Mesothelial cell of epicardium (in vitro differentiated cells): ENCODE measurements at regions not wholly inside any gene's neighbourhood (a gene's known extent, or its start where the extent isn't known, plus 50 kb on each side); places are given as distances from the start of the nearest gene placed in this dataset.

Source experiments
- DNase-seq, 2 experiments: peaks; one replicate each; pipeline ENCODE4 v3.0.0; 2021; ENCODE audit warnings: low spot score in 2 of 2; ENCODE audit not compliant: unreplicated experiment in 2 of 2
- H3K27ac Mint-ChIP-seq: 2 replicates; pipeline ENCODE4 v1.8.0; 2021; ENCODE audit warnings: mixed read lengths
- H3K27me3 Mint-ChIP-seq: 2 replicates; pipeline ENCODE4 v1.8.0; 2021; ENCODE audit warnings: low read depth, mixed read lengths
- H3K36me3 Mint-ChIP-seq: 2 replicates; pipeline ENCODE4 v1.8.0; 2021; ENCODE audit warnings: mixed read lengths
- H3K4me1 Mint-ChIP-seq: 2 replicates; pipeline ENCODE4 v1.8.0; 2021; ENCODE audit warnings: mixed read lengths
- H3K4me3 Mint-ChIP-seq: 2 replicates; pipeline ENCODE4 v1.8.0; 2021; ENCODE audit warnings: mild to moderate bottlenecking, moderate library complexity, mixed read lengths
- H3K9me3 Mint-ChIP-seq: 2 replicates; pipeline ENCODE4 v1.8.0; 2021; ENCODE audit warnings: mixed read lengths
- TF ChIP-seq, protein P1 (sequence below): fragments of 200-600 bp; sonication (generic); IDR thresholded peaks from one replicate; pipeline ENCODE4 v1.5.0; 2021; ENCODE audit warnings: antibody characterized with exemption; ENCODE audit not compliant: unreplicated experiment

- no peak for DNase-seq
- Mint-ChIP-seq H3K27me3 (no peaks in the 10 kb centered on the region), H3K36me3 (no peaks in the 10 kb centered on the region), H3K4me3 (no peak overlapping the region), H3K9me3 (no peaks in the 10 kb centered on the region), H3K4me1 (no peaks in the 10 kb centered on the region), H3K27ac (no peak overlapping the region)
- TF ChIP-seq, protein P1, sequence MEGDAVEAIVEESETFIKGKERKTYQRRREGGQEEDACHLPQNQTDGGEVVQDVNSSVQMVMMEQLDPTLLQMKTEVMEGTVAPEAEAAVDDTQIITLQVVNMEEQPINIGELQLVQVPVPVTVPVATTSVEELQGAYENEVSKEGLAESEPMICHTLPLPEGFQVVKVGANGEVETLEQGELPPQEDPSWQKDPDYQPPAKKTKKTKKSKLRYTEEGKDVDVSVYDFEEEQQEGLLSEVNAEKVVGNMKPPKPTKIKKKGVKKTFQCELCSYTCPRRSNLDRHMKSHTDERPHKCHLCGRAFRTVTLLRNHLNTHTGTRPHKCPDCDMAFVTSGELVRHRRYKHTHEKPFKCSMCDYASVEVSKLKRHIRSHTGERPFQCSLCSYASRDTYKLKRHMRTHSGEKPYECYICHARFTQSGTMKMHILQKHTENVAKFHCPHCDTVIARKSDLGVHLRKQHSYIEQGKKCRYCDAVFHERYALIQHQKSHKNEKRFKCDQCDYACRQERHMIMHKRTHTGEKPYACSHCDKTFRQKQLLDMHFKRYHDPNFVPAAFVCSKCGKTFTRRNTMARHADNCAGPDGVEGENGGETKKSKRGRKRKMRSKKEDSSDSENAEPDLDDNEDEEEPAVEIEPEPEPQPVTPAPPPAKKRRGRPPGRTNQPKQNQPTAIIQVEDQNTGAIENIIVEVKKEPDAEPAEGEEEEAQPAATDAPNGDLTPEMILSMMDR = no peak
Observed at GRCh38 chr5:167320019-167320418, 971.4 kb upstream of the WWC1 start.

DNA sequence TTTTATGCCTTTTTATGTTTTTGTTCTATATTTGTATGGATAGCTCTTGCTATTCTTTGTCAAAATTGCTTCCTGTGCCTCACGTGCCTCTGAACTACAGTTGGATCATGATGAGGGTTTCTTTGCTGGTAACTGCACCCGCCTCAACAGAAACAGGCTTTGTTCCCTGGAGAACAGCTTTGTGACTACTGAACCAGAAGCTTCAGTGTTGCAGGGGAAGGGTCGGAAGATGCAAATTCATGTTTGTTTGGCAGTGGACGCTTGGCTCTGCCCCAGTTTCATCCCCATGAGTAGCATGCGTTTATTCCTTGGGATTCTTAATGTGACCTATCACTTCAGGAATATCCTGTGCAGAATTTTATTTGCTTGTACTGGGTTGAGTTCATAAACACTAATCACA, 959.1 kb upstream of the WWC1 start:
- TF ChIP-seq, protein P1 = no peak
- Mint-ChIP-seq H3K9me3 (peaks cover 21% of the 10 kb centered on the region), H3K27me3 (no peaks in the 10 kb centered on the region), H3K27ac (no peak overlapping the region), H3K4me3 (no peak overlapping the region), H3K4me1 (no peaks in the 10 kb centered on the region), H3K36me3 (no peaks in the 10 kb centered on the region)
- no peak for DNase-seq

- TF ChIP-seq, protein P1 = no peak
- Mint-ChIP-seq H3K36me3 (no peaks in the 10 kb centered on the region), H3K9me3 (peaks cover 8% of the 10 kb centered on the region), H3K4me3 (no peak overlapping the region), H3K27me3 (no peaks in the 10 kb centered on the region), H3K27ac (no peak overlapping the region), H3K4me1 (no peaks in the 10 kb centered on the region)
- no peak for DNase-seq
Observed at GRCh38 chr5:167336161-167336560, 955.3 kb upstream of the WWC1 start.

DNA sequence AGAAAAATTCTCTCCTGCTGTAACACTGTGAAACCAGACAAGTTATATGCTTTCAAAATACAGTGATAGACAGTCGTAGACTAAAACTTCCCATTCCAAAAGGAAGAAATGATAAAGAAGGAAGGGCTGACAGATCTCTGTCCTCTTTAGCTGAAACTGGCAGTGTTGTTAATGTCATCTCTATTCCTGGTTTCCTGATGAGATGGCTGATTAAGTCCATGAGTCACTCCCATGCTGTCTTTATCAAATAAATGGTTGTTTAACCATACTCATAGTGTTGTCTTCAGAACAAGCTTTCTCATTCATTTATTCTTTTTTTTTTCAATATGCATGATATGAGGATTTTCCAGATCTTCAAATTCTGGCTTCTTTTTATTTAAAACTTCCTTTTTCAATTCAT, 952.2 kb upstream of the WWC1 start:
- Mint-ChIP-seq H3K4me3 (no peak overlapping the region), H3K27ac (no peak overlapping the region)

DNA sequence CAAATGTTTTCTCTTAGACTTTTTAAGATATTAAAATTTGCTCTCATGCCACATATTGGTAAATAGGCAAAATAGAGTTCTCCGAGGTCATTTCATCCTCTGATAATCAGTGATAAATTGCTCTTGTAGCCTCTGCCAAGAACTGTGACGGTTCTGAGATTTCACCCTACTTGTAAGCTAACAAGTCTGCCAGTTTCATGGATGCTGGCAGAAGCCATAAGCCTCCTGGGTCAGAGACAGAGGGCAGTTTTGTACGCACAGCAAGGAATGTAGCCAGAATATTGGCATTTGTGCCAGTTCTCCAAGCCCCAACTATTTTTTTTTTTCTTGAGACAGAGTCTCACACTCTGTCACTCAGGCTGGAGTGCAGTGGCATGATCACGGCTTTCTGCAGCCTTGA, 945.0 kb upstream of the WWC1 start:
- Mint-ChIP-seq H3K4me3 (no peak overlapping the region), H3K36me3 (no peaks in the 10 kb centered on the region), H3K27me3 (no peaks in the 10 kb centered on the region), H3K9me3 (no peaks in the 10 kb centered on the region), H3K27ac (no peak overlapping the region), H3K4me1 (peaks cover 6% of the 10 kb centered on the region)
- TF ChIP-seq, protein P1 = no peak
- no peak for DNase-seq

More for the DNA sequence above, 952.2 kb upstream of the WWC1 start:
- Mint-ChIP-seq H3K9me3 (peaks cover 3% of the 10 kb centered on the region), H3K36me3 (no peaks in the 10 kb centered on the region), H3K27me3 (no peaks in the 10 kb centered on the region), H3K4me1 (no peaks in the 10 kb centered on the region)
- TF ChIP-seq, protein P1 = no peak
- DNase-seq = no peak
